Upper lobe of right lung (tissue), 1 donor: ENCODE measurements at regions not wholly inside any gene's neighbourhood (a gene's known extent, or its start where the extent isn't known, plus 50 kb on each side); places are given as distances from the start of the nearest gene placed in this dataset.

ENCODE experiments used
- ATAC-seq: fragments of 200-7000 bp; cut with Tn5 transposase; one replicate; pipeline ENCODE4 v1.9.1; 2020; ENCODE audit warnings: mild to moderate bottlenecking, moderate library complexity
- DNase-seq: peaks from one replicate; pipeline ENCODE4 v3.0.0-alpha.2; 2020
- H3K27ac ChIP-seq: fragments of 200-600 bp; one replicate; pipeline ENCODE4 v1.8.0; 2022
- H3K27me3 ChIP-seq: fragments of 200-600 bp; one replicate; pipeline ENCODE4 v1.8.0; 2022; ENCODE audit warnings: mild to moderate bottlenecking
- H3K36me3 ChIP-seq: fragments of 200-600 bp; one replicate; pipeline ENCODE4 v1.8.0; 2022
- H3K4me1 ChIP-seq: fragments of 200-600 bp; one replicate; pipeline ENCODE4 v1.8.0; 2022
- H3K4me3 ChIP-seq: fragments of 200-600 bp; one replicate; pipeline ENCODE4 v1.8.0; 2022; ENCODE audit warnings: mild to moderate bottlenecking
- H3K9me3 ChIP-seq: fragments of 200-600 bp; one replicate; pipeline ENCODE4 v1.8.0; 2022
- intact Hi-C: fragments of 100-400 bp; cut with DNase I; formaldehyde crosslinking; loops from one replicate; pipeline ENCODE4 v1.11.0; 2022
- TF ChIP-seq, protein P1 (sequence below): fragments of 200-600 bp; IDR thresholded peaks from one replicate; pipeline ENCODE4 v1.8.0; 2022; ENCODE audit warnings: antibody characterized with exemption
- donor health status: DM: no; HTN: yes; CAD: no; lungs with severe emphysema.

DNA sequence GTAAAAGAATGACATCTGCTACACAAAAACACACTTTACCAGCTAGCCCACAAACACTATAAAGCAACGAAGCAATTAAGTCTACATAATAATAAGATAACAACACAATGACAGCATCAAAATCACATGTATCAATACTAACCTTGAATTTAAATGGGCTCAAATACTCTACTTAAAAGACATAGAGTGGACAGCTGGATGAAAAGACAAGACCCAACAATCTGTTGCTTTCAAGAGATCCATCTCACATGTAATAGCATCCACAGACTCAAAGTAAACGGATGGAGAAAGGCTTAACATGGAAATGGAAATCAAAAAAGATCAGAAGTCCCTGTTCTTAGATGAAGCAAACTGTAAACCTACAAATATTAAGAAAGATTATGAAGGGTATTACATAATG is 2175.9 kb downstream of the PCDH9 start:
- intact Hi-C loops: no loop called here
- TF ChIP-seq, protein P1, sequence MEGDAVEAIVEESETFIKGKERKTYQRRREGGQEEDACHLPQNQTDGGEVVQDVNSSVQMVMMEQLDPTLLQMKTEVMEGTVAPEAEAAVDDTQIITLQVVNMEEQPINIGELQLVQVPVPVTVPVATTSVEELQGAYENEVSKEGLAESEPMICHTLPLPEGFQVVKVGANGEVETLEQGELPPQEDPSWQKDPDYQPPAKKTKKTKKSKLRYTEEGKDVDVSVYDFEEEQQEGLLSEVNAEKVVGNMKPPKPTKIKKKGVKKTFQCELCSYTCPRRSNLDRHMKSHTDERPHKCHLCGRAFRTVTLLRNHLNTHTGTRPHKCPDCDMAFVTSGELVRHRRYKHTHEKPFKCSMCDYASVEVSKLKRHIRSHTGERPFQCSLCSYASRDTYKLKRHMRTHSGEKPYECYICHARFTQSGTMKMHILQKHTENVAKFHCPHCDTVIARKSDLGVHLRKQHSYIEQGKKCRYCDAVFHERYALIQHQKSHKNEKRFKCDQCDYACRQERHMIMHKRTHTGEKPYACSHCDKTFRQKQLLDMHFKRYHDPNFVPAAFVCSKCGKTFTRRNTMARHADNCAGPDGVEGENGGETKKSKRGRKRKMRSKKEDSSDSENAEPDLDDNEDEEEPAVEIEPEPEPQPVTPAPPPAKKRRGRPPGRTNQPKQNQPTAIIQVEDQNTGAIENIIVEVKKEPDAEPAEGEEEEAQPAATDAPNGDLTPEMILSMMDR: no peak
- ATAC-seq (no peak), DNase-seq (no peak)
- H3K4me1 ChIP-seq: no peaks in the 10 kb centered on the region
- no peaks in the 10 kb centered on the region for H3K36me3 ChIP-seq
- H3K4me3 ChIP-seq: no peak overlapping the region
- no peaks in the 10 kb centered on the region for H3K27me3 ChIP-seq
- H3K9me3 ChIP-seq: no peaks in the 10 kb centered on the region
- no peak overlapping the region for H3K27ac ChIP-seq

DNA sequence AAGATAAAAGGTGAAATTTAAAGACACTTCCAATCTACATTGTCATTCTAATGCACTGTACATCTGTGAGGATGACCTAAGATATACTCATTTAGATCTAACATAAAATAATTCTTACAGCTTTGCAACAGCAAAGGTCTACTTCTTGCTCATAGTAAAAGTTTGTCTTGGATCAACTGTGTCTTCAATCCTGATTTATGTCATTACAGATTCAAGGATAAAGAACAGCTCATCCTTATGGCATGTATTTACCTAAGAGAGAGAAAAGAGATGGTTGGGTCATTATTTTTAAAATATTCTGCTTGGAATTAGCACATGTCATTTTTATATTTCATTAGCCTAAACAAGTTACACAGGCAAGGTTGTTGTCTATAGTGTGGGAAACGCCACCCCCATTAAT is 2193.1 kb downstream of the PCDH9 start:
- DNase-seq (no peak), ATAC-seq (no peak)
- Histone ChIP-seq H3K27me3 (no peaks in the 10 kb centered on the region), H3K4me3 (no peak overlapping the region), H3K4me1 (no peaks in the 10 kb centered on the region), H3K36me3 (no peaks in the 10 kb centered on the region), H3K27ac (no peak overlapping the region), H3K9me3 (no peaks in the 10 kb centered on the region)
- intact Hi-C loops: no loop called here
- TF ChIP-seq, protein P1: no peak

DNA sequence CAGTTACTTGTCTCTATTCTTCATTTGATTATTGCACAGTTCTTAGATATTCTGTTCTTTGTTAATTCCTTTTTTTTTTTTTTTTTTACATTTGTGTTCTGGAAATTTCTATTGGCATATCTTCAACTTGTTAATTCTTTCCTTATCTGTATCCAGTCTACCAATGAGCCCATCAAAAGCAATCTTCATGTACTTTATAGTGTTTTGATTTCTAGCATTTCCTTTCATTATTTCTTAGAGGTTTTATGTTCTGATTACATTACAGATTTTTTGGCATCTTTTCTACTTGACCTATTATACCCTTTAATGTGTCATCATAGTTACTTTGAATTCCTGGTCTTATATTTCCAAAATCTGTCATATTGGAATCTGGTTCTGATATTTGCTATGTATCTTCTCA is 2194.8 kb downstream of the PCDH9 start:
- no peak overlapping the region for H3K27ac ChIP-seq
- H3K9me3 ChIP-seq: no peaks in the 10 kb centered on the region
- H3K4me3 ChIP-seq: no peak overlapping the region
- no peak for ATAC-seq
- intact Hi-C loops: no loop called here
- H3K36me3 ChIP-seq: no peaks in the 10 kb centered on the region
- no peaks in the 10 kb centered on the region for H3K27me3 ChIP-seq
- TF ChIP-seq, protein P1: no peak
- no peak for DNase-seq
- no peaks in the 10 kb centered on the region for H3K4me1 ChIP-seq

DNA sequence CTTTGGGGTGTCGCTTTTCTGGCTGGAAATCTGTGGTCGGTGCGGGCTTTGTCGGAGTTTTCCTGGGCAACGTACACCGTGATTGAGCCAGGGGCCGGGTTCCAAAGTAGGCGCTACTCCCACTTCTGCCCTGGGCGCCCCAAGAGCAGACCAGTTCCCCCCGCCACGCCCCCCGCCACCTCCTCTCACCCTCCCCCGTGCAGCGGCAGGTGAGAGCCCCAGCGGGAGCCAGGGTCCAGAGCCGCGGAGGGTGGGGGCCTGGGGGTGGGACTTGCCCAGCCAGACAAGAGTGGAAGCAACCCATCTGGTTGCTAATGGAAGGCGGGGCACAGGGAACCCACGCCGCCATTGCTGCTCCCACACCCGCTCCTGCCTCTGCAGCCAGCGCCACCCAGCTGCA is 2195.9 kb downstream of the PCDH9 start:
- peak; percentile 56 for DNase-seq
- Histone ChIP-seq H3K4me1 (no peaks in the 10 kb centered on the region), H3K27ac (no peak overlapping the region), H3K4me3 (no peak overlapping the region), H3K36me3 (no peaks in the 10 kb centered on the region), H3K9me3 (no peaks in the 10 kb centered on the region), H3K27me3 (no peaks in the 10 kb centered on the region)
- TF ChIP-seq, protein P1: no peak
- ATAC-seq: no peak
- intact Hi-C loops: no loop called here

DNA sequence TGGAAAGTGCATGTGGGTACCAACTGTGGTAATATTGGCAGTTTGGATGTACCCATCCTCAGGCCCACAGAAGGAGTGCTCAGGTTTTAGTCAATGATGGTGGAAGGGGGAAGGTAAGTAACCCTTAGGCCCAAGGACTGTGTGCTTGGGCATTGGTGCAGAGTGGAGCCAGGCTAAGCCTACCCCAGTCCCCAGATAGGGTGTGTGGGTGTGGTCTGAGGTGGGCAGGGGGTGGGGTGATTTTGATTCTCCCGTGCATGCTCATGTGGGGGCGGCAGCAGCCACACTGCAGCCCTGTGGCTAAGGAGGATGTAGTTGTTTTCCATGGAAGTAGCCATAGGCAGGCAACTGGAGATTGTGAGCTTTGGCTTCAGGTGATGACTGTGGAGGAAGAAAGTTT is 2197.3 kb downstream of the PCDH9 start:
- no peaks in the 10 kb centered on the region for H3K9me3 ChIP-seq
- H3K27me3 ChIP-seq: no peaks in the 10 kb centered on the region
- no peaks in the 10 kb centered on the region for H3K36me3 ChIP-seq
- DNase-seq (no peak), ATAC-seq (peak; percentile 31)
- TF ChIP-seq, protein P1: no peak
- no peak overlapping the region for H3K4me3 ChIP-seq
- no peaks in the 10 kb centered on the region for H3K4me1 ChIP-seq
- no peak overlapping the region for H3K27ac ChIP-seq
- intact Hi-C loops: no loop called here

DNA sequence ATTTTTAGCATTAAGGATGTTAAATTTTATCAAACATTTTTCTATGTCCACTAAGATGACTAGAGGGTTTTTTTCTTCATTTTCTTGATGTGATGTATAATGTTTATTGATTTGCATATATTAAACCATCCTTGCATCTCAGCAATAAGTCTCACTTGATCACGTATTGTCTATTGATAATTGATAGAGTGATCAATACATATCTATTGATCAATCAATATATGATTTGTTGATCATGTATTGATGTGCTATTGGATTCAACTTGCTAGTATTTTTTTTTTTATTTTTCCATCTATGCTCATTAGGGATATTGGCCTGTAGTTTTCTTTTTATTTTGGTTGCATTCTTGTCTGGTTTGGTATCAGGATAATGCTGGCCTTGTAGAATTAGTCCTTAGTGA is 2202.0 kb downstream of the PCDH9 start:
- no peaks in the 10 kb centered on the region for H3K4me1 ChIP-seq
- DNase-seq (no peak), ATAC-seq (no peak)

More for the DNA sequence above, 2202.0 kb downstream of the PCDH9 start:
- Histone ChIP-seq H3K9me3 (no peaks in the 10 kb centered on the region), H3K27ac (no peak overlapping the region), H3K27me3 (no peaks in the 10 kb centered on the region), H3K4me3 (no peak overlapping the region), H3K36me3 (no peaks in the 10 kb centered on the region)
- intact Hi-C loops: no loop called here
- TF ChIP-seq, protein P1: no peak
